ENCODE measurements at regions not wholly inside any gene's neighbourhood (a gene's known extent, or its start where the extent isn't known, plus 50 kb on each side); places are given as distances from the start of the nearest gene placed in this dataset.

- DNase-seq: no peak
- no peaks in the 10 kb centered on the region for H3K27me3 ChIP-seq
- TF ChIP-seq CTCF (IDR thresholded peaks at IDR 0.05) (no peak), POLR2A (IDR thresholded peaks at IDR 0.05) (no peak)
- no peak overlapping the region for H3K4me3 ChIP-seq
- intact Hi-C loops (cut with DNase I; ENCODE audit: low total_unique reads): no loop called here
- no peaks in the 10 kb centered on the region for H3K9me3 ChIP-seq
- no peak overlapping the region for H3K27ac ChIP-seq
- no peaks in the 10 kb centered on the region for H3K4me1 ChIP-seq
- no peaks in the 10 kb centered on the region for H3K36me3 ChIP-seq
Observed at GRCh38 chr6:8918196-8918595, 482.9 kb upstream of the SLC35B3 start.

GRCh38 chr6:8914700-8915099 is 479.4 kb upstream of the SLC35B3 start:
- no peak overlapping the region for H3K4me3 ChIP-seq
- H3K4me1 ChIP-seq: no peaks in the 10 kb centered on the region
- H3K9me3 ChIP-seq: no peaks in the 10 kb centered on the region
- no peaks in the 10 kb centered on the region for H3K27me3 ChIP-seq
- H3K36me3 ChIP-seq: no peaks in the 10 kb centered on the region
- no peak for DNase-seq
- intact Hi-C loops (cut with DNase I; ENCODE audit: low total_unique reads): no loop called here
- H3K27ac ChIP-seq: no peak overlapping the region
- TF ChIP-seq CTCF (IDR thresholded peaks at IDR 0.05) (no peak), POLR2A (IDR thresholded peaks at IDR 0.05) (no peak)

GRCh38 chr6:8908638-8909037 is 473.3 kb upstream of the SLC35B3 start:
- TF ChIP-seq POLR2A (IDR thresholded peaks at IDR 0.05): no peak
- no peak for TF ChIP-seq CTCF (IDR thresholded peaks at IDR 0.05)
- H3K4me3 ChIP-seq: no peak overlapping the region

GRCh38 chr6:8906699-8907098 is 471.4 kb upstream of the SLC35B3 start:
- no peak for DNase-seq
- no peak overlapping the region for H3K4me3 ChIP-seq
- H3K4me1 ChIP-seq: no peaks in the 10 kb centered on the region
- H3K27ac ChIP-seq: no peak overlapping the region
- H3K36me3 ChIP-seq: no peaks in the 10 kb centered on the region
- H3K27me3 ChIP-seq: no peaks in the 10 kb centered on the region
- no peak for TF ChIP-seq POLR2A (IDR thresholded peaks at IDR 0.05)
- no peak for TF ChIP-seq CTCF (IDR thresholded peaks at IDR 0.05)
- intact Hi-C loops (cut with DNase I; ENCODE audit: low total_unique reads): no loop called here
- H3K9me3 ChIP-seq: no peaks in the 10 kb centered on the region

More at GRCh38 chr6:8908638-8909037, 473.3 kb upstream of the SLC35B3 start:
- DNase-seq: no peak
- no peaks in the 10 kb centered on the region for H3K27me3 ChIP-seq
- H3K36me3 ChIP-seq: no peaks in the 10 kb centered on the region
- no peaks in the 10 kb centered on the region for H3K4me1 ChIP-seq
- intact Hi-C loops (cut with DNase I; ENCODE audit: low total_unique reads): no loop called here
- H3K9me3 ChIP-seq: no peaks in the 10 kb centered on the region
- H3K27ac ChIP-seq: no peak overlapping the region

GRCh38 chr6:8905757-8906156 is 470.4 kb upstream of the SLC35B3 start:
- Histone ChIP-seq H3K4me1 (no peaks in the 10 kb centered on the region), H3K9me3 (no peaks in the 10 kb centered on the region), H3K36me3 (no peaks in the 10 kb centered on the region), H3K27ac (no peak overlapping the region), H3K4me3 (no peak overlapping the region), H3K27me3 (no peaks in the 10 kb centered on the region)
- TF ChIP-seq POLR2A (IDR thresholded peaks at IDR 0.05) (no peak), CTCF (IDR thresholded peaks at IDR 0.05) (no peak)
- no peak for DNase-seq
- intact Hi-C loops (cut with DNase I; ENCODE audit: low total_unique reads): no loop called here

Measured in uterus (tissue), 3 donors.